Lower leg skin (tissue), 3 donors: ENCODE measurements at regions not wholly inside any gene's neighbourhood (a gene's known extent, or its start where the extent isn't known, plus 50 kb on each side); places are given as distances from the start of the nearest gene placed in this dataset.

Experiments used
- CTCF ChIP-seq, 3 donors: fragments of 450-650 bp; IDR thresholded peaks; one replicate each; pipeline ENCODE4 v1.5.1; 2016; ENCODE audit warnings: antibody characterized with exemption in 3 of 3, mild to moderate bottlenecking in 3 of 3, moderate library complexity in 2 of 3
- POLR2A ChIP-seq, 2 donors: fragments of 450-650 bp; IDR thresholded peaks; one replicate each; pipeline ENCODE4 v1.6.1; 2016 to 2017; ENCODE audit warnings: antibody characterized with exemption in 2 of 2, mild to moderate bottlenecking in 1 of 2, moderate library complexity in 1 of 2

- TF ChIP-seq CTCF (IDR thresholded peaks at IDR 0.05) (no peak), POLR2A (IDR thresholded peaks at IDR 0.05) (no peak)
Observed at GRCh38 chr11:70654016-70654415, 255.7 kb downstream of the CTTN start.
